ENCODE measurements at regions not wholly inside any gene's neighbourhood (a gene's known extent, or its start where the extent isn't known, plus 50 kb on each side); places are given as distances from the start of the nearest gene placed in this dataset.
"Not testable (repeated sequence)": the region's sequence is repeated elsewhere in the genome, so short reads cannot be mapped to it uniquely, and the experiment has no call there.

DNA sequence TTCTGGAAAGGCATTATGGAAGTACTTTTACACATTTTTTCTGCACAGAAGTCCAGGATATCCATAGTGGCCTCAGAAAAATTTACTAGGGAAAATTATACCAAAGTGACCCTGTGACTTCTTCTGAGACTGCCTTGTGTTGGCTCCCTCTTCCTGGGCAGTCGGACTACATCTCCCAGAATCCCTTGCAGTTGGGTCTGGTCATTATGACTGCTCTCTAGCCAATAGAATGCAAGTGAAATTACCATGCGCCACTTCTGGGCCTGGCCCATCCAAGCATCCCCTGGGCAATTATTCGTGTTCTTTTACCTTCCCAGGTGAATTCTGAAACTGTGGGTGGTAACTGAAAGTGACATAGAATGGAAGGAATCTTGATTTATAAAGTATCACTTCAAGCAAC is 430.9 kb downstream of the ACTR3B start:
- no peak for DNase-seq (ENCODE audit: low read depth in 2 of 2)

DNA sequence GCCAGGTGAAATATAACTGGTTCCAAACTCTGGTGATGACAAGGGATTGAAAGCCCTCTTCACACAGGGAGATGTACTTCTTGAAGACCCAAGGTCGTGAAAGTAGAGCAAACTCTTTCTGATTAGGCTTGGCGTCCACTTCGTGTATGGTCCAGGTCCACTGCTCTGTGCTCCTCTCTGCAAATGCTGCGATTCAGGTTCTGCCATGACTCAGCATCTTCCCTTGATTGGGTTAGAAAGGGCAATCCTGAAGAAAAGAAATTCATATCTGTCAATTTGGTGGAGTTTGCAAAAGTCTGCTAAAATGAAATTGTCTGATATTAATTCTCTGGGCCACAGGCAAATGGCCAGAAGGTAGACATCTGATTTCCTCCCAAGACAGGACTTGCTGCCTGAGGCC is 431.4 kb downstream of the ACTR3B start:
- DNase-seq (ENCODE audit: low read depth in 2 of 2) = no peak

DNA sequence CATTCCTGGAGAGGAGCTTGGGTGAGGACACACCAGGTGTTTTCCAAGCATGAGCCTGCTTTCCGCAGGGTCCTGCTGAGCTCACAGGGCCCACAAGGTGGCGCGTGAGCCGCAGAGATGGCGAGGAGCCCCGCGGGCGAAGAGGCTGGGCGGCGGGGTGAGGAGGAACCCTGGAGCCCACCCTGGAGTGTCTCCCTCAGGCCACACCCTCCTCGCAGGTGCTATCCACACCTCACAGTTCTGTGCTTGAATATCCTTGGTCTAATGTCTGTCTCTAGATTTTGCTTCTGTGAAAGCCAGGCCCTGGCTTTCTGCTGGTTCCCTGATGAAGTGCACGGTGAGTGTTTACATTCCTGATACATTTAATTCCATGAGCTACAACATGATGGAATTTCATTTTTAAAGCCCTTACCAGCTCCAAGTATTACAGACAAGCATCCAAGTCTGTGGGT is 433.6 kb downstream of the ACTR3B start:
- DNase-seq (ENCODE audit: low read depth in 2 of 2) = no peak

DNA sequence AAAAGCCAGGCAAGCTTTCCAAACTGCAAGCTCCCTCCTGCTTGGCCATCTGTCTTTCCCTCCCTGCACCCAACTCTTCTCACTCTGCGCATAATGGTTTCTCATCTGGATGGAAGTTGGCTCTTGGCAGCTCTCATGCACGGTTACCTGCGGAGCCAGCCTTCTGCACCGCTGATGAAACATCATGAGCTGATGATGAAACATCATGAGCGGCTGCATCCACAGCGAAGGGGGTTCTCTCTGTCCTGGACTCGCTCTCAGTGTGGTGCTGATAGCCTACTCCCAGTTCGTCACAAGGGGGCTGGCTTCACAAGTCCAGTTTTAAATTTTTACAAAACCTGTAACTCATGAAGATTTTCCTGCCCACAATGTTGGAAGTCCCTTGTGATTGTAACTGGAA is 457.5 kb downstream of the ACTR3B start:
- DNase-seq (ENCODE audit: low read depth in 2 of 2) = no peak

DNA sequence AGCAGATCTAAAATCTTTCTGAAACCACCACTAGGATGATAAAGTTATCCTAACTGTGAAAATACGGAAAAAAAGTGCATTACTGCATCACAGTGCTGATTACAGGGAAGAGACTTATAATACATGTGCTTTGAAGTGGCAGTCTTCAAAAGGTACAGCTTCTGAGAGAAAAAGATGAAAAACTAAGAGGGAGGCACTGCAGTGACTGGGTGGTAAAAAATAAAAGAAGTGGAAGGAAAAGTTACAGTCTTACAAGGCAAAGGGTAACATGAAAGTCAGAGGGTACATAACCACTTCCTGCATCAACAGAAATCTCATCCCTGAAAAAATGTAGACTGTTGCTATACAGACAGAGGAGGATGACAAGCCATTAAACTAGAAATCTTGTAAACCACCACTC is 465.3 kb downstream of the ACTR3B start:
- DNase-seq (ENCODE audit: low read depth in 2 of 2) = no peak

DNA sequence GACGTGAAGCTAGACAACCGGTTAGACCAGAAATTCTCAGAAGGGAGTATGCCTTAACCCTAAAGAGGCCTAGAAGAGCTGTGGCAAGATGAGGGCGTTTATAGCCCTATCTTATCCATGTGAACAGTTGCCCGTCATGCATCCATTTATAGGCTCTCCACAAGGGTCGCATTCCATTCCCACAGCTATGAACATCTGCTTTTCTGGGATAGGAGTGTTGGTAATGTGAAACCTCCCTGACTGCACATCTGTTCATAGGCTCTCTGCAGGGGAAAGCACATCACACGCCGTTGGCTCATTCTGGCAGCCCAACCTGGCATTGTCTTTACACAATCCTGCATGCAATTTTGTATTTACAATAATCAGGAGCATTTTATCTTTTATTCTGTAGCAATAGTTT is 485.6 kb downstream of the ACTR3B start:
- not testable (repeated sequence) for DNase-seq (ENCODE audit: low read depth in 2 of 2)

DNA sequence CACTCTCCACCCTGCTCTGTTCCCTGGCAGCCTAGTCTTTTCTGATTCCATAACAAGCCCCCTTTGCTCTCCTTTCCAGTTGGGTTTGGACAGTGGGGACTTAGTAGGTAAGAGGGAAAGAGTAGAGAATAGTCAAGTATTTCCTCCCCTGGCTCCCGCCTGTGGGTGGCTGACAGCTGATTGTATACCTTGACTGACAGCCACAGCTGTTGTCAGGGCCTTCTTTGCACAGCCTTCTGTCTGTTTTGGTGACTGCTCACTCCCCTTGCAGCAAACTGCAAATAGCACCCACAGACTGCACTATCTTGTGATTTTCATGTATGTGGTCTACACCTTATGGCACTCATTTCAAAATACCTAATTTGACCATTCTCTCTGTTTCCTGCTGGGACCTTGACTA is 486.3 kb downstream of the ACTR3B start:
- no peak for DNase-seq (ENCODE audit: low read depth in 2 of 2)

DNA sequence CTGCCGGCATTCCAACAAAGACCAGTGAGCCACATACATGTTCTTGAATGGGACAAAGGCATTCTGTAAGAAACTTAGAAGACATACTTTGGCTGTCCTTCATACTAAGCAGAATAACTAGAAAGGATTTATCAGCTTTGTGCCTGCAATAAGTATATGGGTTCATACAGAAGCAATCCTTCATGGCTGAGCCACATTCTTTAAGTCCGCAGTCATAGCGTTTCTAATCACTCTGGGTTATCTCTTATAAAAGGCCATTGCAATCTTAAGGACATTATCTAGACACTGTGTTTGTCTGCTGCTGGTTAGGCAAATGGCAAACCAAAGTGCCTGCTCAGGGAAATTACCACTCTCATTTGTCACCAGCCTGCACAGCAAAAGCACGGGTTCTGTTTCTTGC is 488.4 kb downstream of the ACTR3B start:
- DNase-seq (ENCODE audit: low read depth in 2 of 2) = no peak

DNA sequence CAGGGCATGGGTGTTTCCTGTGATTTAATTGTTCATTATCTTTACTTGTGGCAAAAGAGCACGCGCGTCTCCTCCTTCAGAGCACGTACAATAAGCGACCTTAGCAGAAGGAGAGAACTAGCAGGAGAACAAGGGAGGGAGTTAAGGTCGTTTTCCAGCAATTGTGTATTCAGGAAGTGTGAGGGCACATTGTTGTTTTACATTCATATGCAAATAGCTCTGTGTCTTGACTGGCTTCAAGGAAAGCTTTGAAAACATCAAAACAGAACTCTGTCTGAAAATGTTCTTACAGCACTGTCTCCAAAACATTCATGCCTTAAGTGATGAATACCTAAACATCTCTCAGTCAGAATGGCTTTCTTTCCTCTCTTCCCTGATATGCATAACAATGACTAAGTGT is 499.1 kb downstream of the ACTR3B start:
- no peak for DNase-seq (ENCODE audit: low read depth in 2 of 2)

DNA sequence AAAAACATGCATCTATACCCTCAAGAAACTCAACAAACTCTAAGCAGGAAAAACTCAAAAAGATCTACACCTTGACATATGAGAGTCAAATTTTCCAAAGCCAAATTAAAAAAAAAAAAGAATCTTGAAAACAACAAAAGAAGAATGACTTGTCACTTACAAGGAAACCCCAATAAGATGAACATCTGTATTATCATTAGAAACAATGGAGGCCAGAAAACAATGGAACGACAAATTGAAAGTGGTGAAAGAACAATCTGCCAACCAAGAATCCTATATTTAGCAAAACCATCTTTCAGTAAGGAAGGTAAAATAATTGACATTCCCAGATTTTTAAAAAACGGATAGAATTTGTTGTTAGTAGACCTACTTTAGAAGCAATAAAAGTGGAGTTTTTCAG is 516.8 kb downstream of the ACTR3B start:
- DNase-seq (ENCODE audit: low read depth in 2 of 2) = no peak

DNA sequence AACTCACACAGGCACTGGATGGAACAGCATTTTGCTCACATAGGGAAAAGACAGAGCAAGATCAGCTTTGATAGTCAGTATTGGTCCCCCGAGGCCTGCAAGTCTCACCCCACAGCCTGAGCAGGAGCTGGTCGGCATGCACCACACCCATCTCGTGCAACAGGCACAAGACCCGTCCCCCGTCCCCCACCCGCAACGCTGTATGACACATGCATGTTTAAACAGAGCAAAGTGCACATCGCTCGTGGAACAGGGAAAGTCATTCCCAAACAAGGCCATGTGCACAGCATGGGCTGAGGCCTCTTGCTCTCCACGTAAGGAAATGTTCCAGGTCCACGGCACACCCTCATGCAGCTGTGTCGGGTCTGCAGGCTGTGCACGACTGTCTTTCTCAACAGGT is 527.2 kb downstream of the ACTR3B start:
- DNase-seq (ENCODE audit: low read depth in 2 of 2) = no peak

DNA sequence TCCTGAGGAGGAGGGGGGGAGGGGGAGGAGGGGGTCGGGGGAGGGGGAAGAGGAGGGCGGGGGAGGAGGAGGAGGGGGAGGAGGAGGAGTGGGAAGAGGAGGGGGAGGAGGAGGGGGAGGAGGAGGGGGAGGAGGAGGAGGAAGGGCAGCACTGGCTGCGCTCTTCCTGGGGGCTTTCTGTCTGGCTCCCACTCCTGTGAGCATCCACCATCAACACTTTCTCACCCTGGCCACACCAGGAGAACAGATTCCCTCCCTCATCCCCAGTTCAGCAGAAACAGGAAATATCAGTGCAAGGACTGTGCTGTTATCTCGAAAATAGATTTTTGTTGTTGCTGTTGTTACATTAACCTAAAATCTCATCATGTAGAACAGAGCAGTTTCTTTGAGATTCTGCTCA is 530.5 kb downstream of the ACTR3B start:
- no peak for DNase-seq (ENCODE audit: low read depth in 2 of 2)

DNA sequence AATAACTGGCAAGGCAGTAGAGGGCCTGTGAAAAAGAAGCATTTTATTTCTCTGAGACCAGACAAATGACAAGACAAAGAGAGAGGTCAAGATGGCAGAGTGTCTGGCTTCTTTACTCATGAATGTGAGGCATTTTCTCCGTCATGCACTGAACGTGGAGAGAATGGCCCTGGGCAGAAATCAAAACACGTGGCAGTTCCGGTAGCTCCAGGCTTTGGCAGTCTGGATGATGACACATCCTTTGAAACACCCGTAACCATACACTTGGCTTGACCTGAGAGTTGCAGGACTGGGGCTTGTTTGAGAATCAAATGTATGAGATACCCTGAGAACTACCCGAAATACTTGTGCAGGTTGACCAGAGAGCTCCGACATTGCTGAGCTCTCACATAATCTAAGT is 537.6 kb downstream of the ACTR3B start:
- no peak for DNase-seq (ENCODE audit: low read depth in 2 of 2)

DNA sequence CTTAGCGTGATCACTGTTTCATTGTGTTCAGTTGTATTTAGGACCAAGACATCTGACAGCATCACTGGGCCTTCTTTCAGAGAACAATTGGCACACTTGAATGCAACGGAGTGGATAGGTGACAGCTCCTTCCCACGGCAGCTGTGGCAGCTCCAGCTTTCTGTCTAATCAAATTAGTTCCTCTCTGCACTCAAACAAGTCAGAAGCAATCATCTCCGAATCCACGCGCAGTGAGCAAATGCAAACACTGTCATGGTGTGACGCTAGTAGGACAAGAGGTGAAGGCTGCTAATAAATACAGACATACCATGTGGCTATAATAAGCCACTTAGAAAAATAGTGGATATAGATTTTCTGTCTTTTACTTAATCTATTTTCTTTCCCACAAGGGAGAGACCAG is 542.4 kb downstream of the ACTR3B start:
- DNase-seq (ENCODE audit: low read depth in 2 of 2) = no peak

DNA sequence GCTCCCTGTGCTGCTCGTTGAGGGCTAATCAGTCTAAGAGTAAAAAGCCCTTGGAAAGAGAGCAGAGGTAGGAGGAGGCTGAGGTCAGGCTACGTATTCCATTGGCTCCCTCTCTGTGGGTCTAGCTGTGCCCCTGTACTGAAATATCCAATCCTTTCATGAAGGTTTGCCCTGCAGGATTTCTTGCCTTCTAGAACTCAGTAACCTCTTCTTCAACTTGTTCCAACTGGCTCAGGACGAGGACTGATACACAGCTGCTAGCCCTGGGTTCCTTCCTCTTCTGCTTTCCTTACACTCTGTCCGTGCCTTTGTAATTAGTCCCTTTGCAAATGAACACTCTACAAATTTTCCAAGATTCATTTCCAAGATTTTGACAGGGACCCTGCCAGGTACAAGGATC is 560.5 kb downstream of the ACTR3B start:
- no peak for DNase-seq (ENCODE audit: low read depth in 2 of 2)

DNA sequence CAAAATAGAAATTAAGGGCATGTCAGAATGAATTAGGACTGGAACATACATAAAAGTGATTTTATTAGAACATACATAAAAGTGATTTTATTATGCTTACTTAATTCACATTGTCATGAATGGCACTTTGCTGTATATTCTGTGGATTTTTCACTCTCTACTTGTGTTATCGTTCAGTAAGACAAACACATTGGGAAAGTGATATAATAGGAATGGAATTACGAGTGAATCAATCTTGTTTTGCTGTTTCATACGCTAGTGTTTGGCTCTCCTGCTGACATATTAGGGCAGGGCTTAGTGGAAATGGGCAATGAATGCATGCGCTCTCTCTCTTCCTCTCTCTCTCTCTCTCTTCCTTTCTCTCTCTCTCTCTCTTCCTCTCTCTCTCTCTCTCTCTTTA is 561.1 kb downstream of the ACTR3B start:
- DNase-seq (ENCODE audit: low read depth in 2 of 2) = no peak

DNA sequence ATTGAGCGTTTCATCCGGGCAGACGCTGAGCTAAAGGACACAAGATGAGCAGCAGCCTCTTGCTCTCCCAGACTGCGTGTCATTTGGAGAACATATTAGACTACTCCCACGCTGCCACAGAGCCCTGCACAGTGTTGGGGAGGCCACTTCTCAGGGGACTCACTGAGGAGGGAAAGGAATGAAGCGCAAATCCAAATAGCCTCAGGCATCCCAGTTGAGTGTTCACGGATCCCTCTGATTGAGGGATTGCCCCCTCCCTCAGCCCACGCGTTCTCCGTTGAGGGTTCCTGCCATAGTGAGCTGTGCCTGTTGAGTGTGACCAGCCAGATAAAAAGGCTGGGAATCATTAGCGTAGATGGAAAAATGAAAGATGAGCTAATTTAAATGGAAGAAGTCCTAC is 563.4 kb downstream of the ACTR3B start:
- DNase-seq (ENCODE audit: low read depth in 2 of 2) = no peak

DNA sequence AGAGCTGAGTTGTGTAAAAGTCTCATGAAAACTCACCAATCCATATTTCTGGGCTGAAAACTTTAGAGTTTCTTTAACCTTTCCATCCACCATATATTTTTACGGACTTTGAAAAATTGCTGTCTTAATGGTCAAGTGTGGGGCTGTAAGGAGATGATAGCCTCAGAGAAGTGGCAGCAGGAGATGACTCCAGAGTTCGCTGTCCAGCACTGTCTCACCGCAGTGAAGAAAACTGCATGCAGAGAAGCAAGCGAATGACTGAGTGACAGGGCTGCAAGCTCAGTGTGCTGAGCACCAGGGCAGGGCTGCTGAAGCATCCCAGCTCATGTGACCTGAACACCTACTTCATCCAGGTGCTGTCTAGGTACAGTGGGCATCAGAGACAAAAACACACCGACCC is 564.5 kb downstream of the ACTR3B start:
- DNase-seq (ENCODE audit: low read depth in 2 of 2) = no peak

DNA sequence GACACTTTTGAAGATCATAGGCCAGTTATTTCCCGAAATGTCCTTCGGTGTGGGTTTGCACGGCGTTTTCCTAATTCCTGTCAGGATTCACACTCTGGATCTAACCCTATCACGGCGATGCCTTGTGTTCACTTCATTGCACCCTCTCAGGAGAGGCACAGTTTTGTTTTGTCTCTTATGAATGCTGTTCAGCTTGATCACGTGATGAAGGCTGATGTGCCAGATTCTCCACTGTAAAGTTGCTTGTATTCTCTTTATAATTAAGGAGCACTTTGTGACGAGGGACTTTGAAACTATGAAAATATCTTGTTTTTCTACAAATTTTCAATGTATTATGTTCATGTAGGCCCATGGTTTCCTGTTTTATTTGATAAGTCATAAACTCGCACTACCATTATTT is 568.1 kb downstream of the ACTR3B start:
- DNase-seq (ENCODE audit: low read depth in 2 of 2) = no peak

DNA sequence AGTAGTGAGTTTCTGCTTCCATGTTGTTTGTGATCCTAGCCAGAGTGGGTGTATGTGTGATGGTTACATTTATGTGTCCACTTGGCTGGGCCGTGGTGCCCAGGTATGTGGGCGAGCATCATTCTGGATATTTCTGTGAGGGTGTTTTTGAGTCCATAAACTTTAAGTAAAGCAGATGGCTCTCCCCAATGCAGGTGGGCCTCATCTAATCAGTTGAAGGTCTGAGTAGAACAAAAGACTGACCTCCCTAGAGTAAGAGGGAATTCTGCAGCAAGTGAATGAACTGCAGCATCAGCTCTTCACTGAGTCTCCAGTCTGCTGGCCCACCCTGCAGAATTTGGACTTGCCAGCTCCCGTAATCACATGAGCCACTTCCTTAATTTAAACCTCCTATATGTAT is 571.9 kb downstream of the ACTR3B start:
- DNase-seq (ENCODE audit: low read depth in 2 of 2) = no peak

DNA sequence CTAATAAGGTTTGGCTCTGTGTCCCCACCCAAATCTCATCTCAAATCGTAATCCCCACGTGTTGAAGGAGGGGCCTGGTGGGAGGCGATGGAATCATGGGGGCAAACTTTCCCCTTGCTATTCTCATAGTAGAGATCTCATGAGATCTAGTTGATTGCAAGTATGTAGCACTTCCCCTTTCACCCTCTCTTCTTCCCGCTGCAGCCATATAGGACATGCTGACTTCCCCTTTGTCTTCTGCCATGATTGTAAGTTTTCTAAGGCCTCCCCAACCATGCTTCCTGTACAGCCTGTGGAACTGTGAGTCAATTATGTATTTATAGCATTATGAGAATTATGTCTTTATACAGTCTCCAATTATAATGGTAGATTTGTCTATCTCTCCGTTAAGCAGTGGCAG is 594.5 kb downstream of the ACTR3B start:
- DNase-seq (ENCODE audit: low read depth in 2 of 2) = no peak

DNA sequence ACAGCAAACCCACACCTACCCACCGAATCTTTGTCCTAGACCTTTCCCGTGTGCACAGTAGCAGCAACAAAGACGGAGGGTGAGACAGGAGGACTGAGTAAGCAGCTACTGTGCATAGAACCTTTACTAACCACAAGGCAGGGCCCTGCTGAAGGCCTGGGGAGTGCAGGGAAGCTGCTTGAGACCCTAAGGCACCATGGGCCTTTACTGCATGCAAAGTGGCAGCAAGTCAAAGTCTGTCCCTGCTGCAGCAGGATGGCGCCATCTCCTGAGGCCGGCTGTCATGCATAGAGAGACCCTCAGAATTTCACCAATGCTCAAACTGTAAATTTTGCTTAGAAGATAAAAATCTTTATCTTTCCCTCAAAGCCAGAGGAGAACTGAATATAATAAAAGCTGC is 610.5 kb downstream of the ACTR3B start:
- DNase-seq (ENCODE audit: low read depth in 2 of 2) = no peak

DNA sequence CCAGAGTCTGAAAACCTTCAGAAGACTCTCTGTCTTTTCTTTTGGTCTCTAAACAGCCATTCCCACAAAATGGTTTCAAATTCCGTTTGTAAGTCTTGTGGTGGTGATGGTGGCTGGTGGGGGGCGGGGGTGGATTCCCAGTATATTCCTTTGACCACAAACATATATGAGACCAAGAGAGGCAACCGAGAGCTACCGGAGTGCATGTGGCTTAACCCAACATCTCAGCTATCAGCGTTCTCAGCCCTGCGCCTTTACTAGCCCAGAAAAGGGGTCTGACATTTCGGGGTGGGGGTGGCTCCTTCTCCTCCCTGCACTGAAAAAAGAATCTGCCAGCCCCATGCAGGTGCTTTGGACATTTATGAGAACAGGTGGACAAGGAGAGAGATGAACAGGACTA is 621.1 kb downstream of the ACTR3B start:
- DNase-seq (ENCODE audit: low read depth in 2 of 2) = no peak

DNA sequence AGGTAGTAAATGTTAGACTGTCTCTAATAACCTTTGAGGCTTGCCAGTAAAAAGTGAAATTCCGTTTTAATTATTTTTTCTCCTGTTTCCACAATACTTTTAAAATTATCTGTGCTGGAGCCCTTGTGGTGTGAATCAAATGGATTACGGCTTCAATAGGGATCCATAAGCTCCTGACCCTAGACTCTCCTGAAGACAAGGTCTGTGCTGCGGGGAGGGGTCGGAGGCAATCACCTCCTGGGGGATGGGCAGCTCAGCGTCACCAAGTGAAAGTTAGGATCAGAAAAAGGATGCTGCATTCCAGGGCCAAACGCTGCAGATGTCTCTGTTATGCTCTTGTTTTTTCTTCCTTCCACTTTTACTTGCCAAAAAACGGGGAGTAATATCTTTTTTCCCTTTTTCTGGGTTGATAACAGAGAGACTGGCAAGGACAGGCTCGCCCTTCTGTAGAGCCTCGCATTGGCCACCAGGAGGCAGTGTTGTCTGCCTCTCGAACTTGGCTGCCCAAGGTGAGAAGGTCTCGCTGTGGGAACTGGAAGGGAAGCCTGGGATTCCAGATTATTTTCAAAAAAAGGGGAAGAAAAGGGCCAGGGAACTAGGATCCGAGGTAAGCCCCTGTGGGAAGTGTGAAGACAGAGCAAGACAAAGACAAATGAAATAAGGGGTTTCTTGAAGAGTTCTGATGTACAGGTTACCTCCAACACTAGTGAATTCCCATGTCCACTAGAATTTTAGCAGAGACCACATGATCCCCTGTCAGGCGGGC is 621.9 kb downstream of the ACTR3B start:
- no peak for DNase-seq (ENCODE audit: low read depth in 2 of 2)
